GM12892 (cell line): ENCODE measurements at regions not wholly inside any gene's neighbourhood (a gene's known extent, or its start where the extent isn't known, plus 50 kb on each side); places are given as distances from the start of the nearest gene placed in this dataset.

ENCODE experiments used
- POLR2A ChIP-seq: IDR thresholded peaks from 2 replicates; pipeline ENCODE4 v1.6.1; 2011; ENCODE audit warnings: low read depth, low read length, control low read depth
- POLR2AphosphoS5 ChIP-seq: IDR thresholded peaks from 2 replicates; pipeline ENCODE4 v1.6.1; 2011; ENCODE audit warnings: low read depth, low read length, control low read depth

GRCh38 chr21:19049567-19049966 is 646.0 kb upstream of the TMPRSS15 start:
- no peak for TF ChIP-seq POLR2AphosphoS5
- no peak for TF ChIP-seq POLR2A
